NB4 (cell line): ENCODE measurements at regions not wholly inside any gene's neighbourhood (a gene's known extent, or its start where the extent isn't known, plus 50 kb on each side); places are given as distances from the start of the nearest gene placed in this dataset.

Source experiments
- CTCF ChIP-seq: IDR thresholded peaks from one replicate; pipeline ENCODE4 v1.5.1; 2012; ENCODE audit warnings: low read depth, low read length
- TF ChIP-seq, protein P1 (sequence below): IDR thresholded peaks from 2 replicates; pipeline ENCODE4 v1.6.1; 2011; ENCODE audit warnings: low read depth, low read length

DNA sequence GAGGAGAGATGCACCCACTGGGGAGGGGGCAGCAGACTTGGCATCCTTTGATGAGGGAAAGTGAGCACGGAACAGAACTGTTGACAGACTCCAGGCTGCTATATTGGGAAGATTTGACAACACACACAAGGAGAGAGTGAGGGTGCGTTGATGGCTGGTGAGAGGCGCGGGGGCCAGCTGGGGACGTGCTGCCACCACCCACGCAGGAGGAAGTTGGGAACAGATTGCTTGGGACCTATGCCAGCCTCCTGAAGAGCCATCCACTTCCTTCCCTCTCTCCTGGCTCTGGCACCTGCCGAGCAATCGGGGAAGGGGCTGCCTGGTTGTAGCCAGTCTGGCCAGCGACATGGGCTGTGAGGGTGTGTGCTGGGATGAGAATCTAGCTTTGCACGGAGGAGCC, 223.7 kb upstream of the CSF3R start:
- TF ChIP-seq CTCF, result no peak
- TF ChIP-seq, protein P1, sequence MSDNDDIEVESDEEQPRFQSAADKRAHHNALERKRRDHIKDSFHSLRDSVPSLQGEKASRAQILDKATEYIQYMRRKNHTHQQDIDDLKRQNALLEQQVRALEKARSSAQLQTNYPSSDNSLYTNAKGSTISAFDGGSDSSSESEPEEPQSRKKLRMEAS, result no peak
